Smooth muscle cell (in vitro differentiated cells): ENCODE measurements at regions not wholly inside any gene's neighbourhood (a gene's known extent, or its start where the extent isn't known, plus 50 kb on each side); places are given as distances from the start of the nearest gene placed in this dataset.

Experiments
- DNase-seq: peaks from one replicate; lab custom pipeline; 2025; ENCODE audit not compliant: unreplicated experiment; lab: John Stamatoyannopoulos, UW
- H2AFZ ChIP-seq: fragments of 200-600 bp; sonication (generic); 2 replicates; pipeline ENCODE4 v1.6.0; 2016; ENCODE audit warnings: antibody characterized with exemption, low read depth, mild to moderate bottlenecking
- H3F3A ChIP-seq: fragments of 200-600 bp; sonication (generic); 2 replicates; pipeline ENCODE4 v1.6.0; 2017; ENCODE audit warnings: antibody characterized with exemption, low read depth
- H3K27ac ChIP-seq: fragments of 200-600 bp; sonication (generic); 2 replicates; pipeline ENCODE4 v1.5.1; 2016; ENCODE audit warnings: low read depth, mild to moderate bottlenecking
- H3K27me3 ChIP-seq: fragments of 200-600 bp; sonication (generic); 2 replicates; pipeline ENCODE4 v1.6.1; 2016; ENCODE audit warnings: low read depth, mild to moderate bottlenecking
- H3K36me3 ChIP-seq: fragments of 200-600 bp; sonication (generic); 2 replicates; pipeline ENCODE4 v1.5.1; 2016; ENCODE audit warnings: low read depth
- H3K4me1 ChIP-seq: fragments of 200-600 bp; sonication (generic); 2 replicates; pipeline ENCODE4 v1.5.1; 2016; ENCODE audit warnings: low read depth
- H3K4me2 ChIP-seq: fragments of 200-600 bp; sonication (generic); 2 replicates; pipeline ENCODE4 v1.6.0; 2016; ENCODE audit warnings: mild to moderate bottlenecking
- H3K4me3 ChIP-seq: fragments of 200-600 bp; sonication (generic); 2 replicates; pipeline ENCODE4 v1.5.1; 2016; ENCODE audit warnings: mild to moderate bottlenecking
- H3K79me2 ChIP-seq: fragments of 200-600 bp; sonication (generic); 2 replicates; pipeline ENCODE4 v1.6.0; 2016; ENCODE audit warnings: low read depth, mild to moderate bottlenecking
- H3K9ac ChIP-seq: fragments of 200-600 bp; sonication (generic); 2 replicates; pipeline ENCODE4 v1.6.0; 2016; ENCODE audit warnings: low read depth
- H3K9me3 ChIP-seq: fragments of 200-600 bp; sonication (generic); replicated peaks from 2 replicates; pipeline ENCODE4 v1.5.1; 2016; ENCODE audit warnings: low read depth
- H4K20me1 ChIP-seq: fragments of 200-600 bp; sonication (generic); 2 replicates; pipeline ENCODE4 v1.6.0; 2016; ENCODE audit warnings: low read depth
- WGBS: methylation state at CpG from one replicate; pipeline ENCODE4 v1.1.7; 2016; ENCODE audit warnings: low lambda C conversion rate; 5-methylcytosine and 5-hydroxymethylcytosine counted together
- TF ChIP-seq, protein P1 (sequence below): fragments of 200-600 bp; sonication (generic); IDR thresholded peaks from 2 replicates; pipeline ENCODE4 v1.5.1; 2017; ENCODE audit warnings: borderline replicate concordance, mild to moderate bottlenecking, antibody characterized with exemption; ENCODE audit not compliant: insufficient read depth, poor library complexity, severe bottlenecking

DNA sequence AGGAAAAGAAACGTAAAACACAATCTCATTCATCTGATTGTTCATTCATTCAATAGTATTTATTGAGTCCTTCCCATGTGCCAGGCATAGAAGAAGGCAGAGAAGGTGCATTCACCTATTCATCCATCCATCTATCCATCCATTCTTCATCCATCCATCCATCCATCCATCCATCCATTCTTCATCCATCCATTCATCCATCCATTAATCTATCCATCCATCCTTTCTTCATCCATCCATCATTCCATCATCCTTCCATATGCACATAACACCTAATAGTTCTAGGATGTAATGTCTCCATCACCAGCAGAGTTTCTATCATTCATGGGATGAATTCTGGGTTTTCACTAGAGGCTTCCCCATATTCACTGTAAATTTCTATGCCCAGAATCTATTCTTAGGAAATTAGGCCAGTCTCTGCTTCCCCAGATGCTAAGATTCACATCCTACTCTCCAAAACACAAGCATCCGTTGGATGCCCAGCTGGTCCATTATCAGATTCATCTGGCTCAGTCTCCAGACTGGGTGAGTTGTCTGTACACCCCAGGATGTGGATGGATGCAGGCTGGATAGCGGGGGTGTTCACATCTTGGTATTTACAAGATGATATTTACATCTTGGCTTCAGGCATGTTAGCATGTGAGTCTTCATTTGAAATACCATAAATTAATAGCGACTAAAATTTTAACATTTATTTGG, 517.7 kb upstream of the SULF2 start:
- Histone ChIP-seq H3K4me1 (no peaks in the 10 kb centered on the region), H3K27me3 (no peaks in the 10 kb centered on the region), H2AFZ (no peak overlapping the region), H3K27ac (no peak overlapping the region), H4K20me1 (no peaks in the 10 kb centered on the region), H3K36me3 (no peaks in the 10 kb centered on the region), H3K4me2 (no peak overlapping the region), H3K9ac (no peak overlapping the region), H3K4me3 (no peak overlapping the region), H3K9me3 (no peaks in the 10 kb centered on the region), H3F3A (no peaks in the 10 kb centered on the region), H3K79me2 (no peaks in the 10 kb centered on the region)
- DNase-seq = no peak
- 90% methylated on average over 4 of the region's 4 CpGs for WGBS
- TF ChIP-seq, protein P1, sequence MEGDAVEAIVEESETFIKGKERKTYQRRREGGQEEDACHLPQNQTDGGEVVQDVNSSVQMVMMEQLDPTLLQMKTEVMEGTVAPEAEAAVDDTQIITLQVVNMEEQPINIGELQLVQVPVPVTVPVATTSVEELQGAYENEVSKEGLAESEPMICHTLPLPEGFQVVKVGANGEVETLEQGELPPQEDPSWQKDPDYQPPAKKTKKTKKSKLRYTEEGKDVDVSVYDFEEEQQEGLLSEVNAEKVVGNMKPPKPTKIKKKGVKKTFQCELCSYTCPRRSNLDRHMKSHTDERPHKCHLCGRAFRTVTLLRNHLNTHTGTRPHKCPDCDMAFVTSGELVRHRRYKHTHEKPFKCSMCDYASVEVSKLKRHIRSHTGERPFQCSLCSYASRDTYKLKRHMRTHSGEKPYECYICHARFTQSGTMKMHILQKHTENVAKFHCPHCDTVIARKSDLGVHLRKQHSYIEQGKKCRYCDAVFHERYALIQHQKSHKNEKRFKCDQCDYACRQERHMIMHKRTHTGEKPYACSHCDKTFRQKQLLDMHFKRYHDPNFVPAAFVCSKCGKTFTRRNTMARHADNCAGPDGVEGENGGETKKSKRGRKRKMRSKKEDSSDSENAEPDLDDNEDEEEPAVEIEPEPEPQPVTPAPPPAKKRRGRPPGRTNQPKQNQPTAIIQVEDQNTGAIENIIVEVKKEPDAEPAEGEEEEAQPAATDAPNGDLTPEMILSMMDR = no peak

DNA sequence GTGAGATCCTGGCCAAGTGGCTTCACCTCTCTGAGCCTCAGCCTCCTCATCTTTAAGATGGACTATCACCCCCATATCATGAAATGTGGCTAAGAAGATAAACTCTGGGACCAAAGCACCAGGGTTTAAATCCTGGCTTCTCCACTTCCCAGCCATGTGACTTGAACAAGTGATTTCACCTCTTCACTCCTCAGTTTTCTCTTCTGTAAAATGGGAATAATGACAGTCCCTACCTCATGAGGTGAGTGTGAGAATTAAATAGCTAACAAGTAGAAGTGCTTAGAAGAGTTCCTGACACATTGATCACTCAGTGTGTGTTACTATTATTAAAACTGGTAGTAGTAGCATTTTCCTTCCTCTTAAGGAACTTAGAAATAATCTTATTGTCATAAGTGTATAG, 516.9 kb upstream of the SULF2 start:
- H3K9ac ChIP-seq = no peak overlapping the region
- no peaks in the 10 kb centered on the region for H3K9me3 ChIP-seq
- H3K4me3 ChIP-seq = no peak overlapping the region
- TF ChIP-seq, protein P1 = no peak
- H3K4me2 ChIP-seq = no peak overlapping the region
- H4K20me1 ChIP-seq = no peaks in the 10 kb centered on the region
- H3F3A ChIP-seq = no peaks in the 10 kb centered on the region
- no peaks in the 10 kb centered on the region for H3K36me3 ChIP-seq
- H3K27me3 ChIP-seq = no peaks in the 10 kb centered on the region
- DNase-seq = no peak
- no peaks in the 10 kb centered on the region for H3K79me2 ChIP-seq
- H3K4me1 ChIP-seq = no peaks in the 10 kb centered on the region
- H2AFZ ChIP-seq = no peak overlapping the region
- no peak overlapping the region for H3K27ac ChIP-seq

DNA sequence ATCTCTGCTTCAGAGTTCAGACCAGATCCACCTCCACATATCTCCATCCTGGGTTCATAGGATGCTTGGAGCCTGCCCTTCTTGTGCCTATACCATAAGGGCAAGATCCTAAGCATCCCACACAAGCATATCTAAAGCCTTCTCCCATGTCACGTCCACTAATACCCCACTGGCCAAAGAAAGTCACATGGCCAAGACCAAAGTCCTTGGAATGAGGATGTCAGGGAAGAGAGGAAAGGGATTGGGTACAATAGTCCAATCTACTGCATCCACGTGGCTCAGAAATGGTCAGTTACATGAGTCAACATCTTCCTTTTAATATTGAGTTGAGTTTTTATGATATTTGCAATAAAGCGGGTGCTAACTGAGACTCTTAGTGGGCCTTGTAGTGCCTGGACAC, 515.9 kb upstream of the SULF2 start:
- Histone ChIP-seq H3K27ac (no peak overlapping the region), H3F3A (peaks cover 4% of the 10 kb centered on the region), H3K4me1 (peaks cover 2% of the 10 kb centered on the region), H3K36me3 (no peaks in the 10 kb centered on the region), H4K20me1 (no peaks in the 10 kb centered on the region), H3K9ac (no peak overlapping the region), H3K27me3 (no peaks in the 10 kb centered on the region), H3K4me2 (no peak overlapping the region), H2AFZ (no peak overlapping the region), H3K9me3 (no peaks in the 10 kb centered on the region), H3K79me2 (no peaks in the 10 kb centered on the region), H3K4me3 (no peak overlapping the region)
- WGBS = 97% methylated on average over 3 of the region's 3 CpGs
- DNase-seq = no peak
- TF ChIP-seq, protein P1 = no peak

DNA sequence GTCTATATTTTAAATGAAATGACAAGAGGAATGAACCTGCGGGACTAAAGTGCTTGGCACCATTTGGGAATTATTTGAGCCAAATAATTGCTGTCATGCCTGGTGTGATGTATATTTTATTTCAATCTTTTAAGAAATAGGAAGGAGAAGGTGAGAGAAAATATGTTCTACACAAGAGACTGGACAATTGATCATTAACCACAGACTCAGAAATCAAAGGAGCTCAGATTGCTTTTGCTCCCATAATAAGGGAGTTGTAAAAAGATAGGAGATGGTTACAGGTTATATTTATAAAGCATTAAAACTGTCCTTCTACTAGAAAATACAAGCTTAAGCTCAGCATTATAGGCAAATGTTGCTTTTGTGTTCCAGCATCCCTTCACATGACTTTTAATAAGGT, 515.2 kb upstream of the SULF2 start:
- TF ChIP-seq, protein P1 = no peak
- DNase-seq = no peak
- WGBS = 84% methylated on average over 1 of the region's 1 CpG
- Histone ChIP-seq H3K9ac (no peak overlapping the region), H3K4me1 (peaks cover 8% of the 10 kb centered on the region), H3K27ac (no peak overlapping the region), H3K9me3 (no peaks in the 10 kb centered on the region), H3K79me2 (no peaks in the 10 kb centered on the region), H3K36me3 (no peaks in the 10 kb centered on the region), H3K4me3 (no peak overlapping the region), H3K27me3 (no peaks in the 10 kb centered on the region), H2AFZ (no peak overlapping the region), H3K4me2 (no peak overlapping the region), H3F3A (peaks cover 7% of the 10 kb centered on the region), H4K20me1 (no peaks in the 10 kb centered on the region)
